GM12878 (cell line): ENCODE measurements at regions not wholly inside any gene's neighbourhood (a gene's known extent, or its start where the extent isn't known, plus 50 kb on each side); places are given as distances from the start of the nearest gene placed in this dataset.

Experiments used
- ATAC-seq: fragments of 200-7000 bp; cut with Tn5 transposase; 3 replicates; pipeline ENCODE4 v1.9.1; 2020; ENCODE audit warnings: mild to moderate bottlenecking, moderate library complexity
- BruUV-seq: library from RNA; stranded (reverse); fragments of 400-500 nt; replicated peaks from 2 replicates; lab custom pipeline; 2021; lab: Mats Ljungman, UMichigan
- CTCF ChIA-PET: fragments of 300-600 bp; sonication (Branson Sonifier 250); formaldehyde crosslinking; extraction: SDS; loops from one replicate; lab custom pipeline; 2021; ENCODE audit warnings: inconsistent platforms; lab: Yijun Ruan, JAX
- POLR2A ChIA-PET: fragments of 350-600 bp; formaldehyde crosslinking; extraction: SDS; loops from one replicate; lab custom pipeline; 2021; ENCODE audit warnings: inconsistent platforms; lab: Charles Lee
- RAD21 ChIA-PET: fragments of 300-600 bp; sonication (Branson Sonifier 250); formaldehyde crosslinking; loops from one replicate; lab custom pipeline; 2023; ENCODE audit warnings: antibody characterized with exemption; ENCODE audit not compliant: unreplicated experiment; lab: Charles Lee
- SMC1A ChIA-PET: fragments of 300-600 bp; sonication (Branson Sonifier 250); formaldehyde crosslinking; loops from one replicate; lab custom pipeline; 2023; ENCODE audit not compliant: unreplicated experiment, uncharacterized antibody; lab: Charles Lee
- DNase-seq: peaks from one replicate; pipeline ENCODE4 v3.0.0-alpha.2; 2011; ENCODE audit warnings: low read depth, low spot score
- FAIRE-seq: peaks from 3 replicates; lab custom pipeline; 2011; peaks lifted over from hg19 to GRCh38; lab: Jason Lieb, UNC
- H2AFZ ChIP-seq: 2 replicates; pipeline ENCODE4 v1.6.0; 2011; ENCODE audit warnings: low read depth, low read length, control low read depth; ENCODE audit not compliant: control insufficient read depth
- H3K27ac ChIP-seq: 2 replicates; pipeline ENCODE4 v1.5.1; 2011; ENCODE audit warnings: control low read depth; ENCODE audit not compliant: control insufficient read depth, insufficient read depth
- H3K27me3 ChIP-seq, 2 experiments: replicated peaks in 1 of 2; 2 replicates each; pipeline versions ENCODE4 v1.6.0 to v1.6.1; 2011; ENCODE audit warnings: low read length in 1 of 2; ENCODE audit not compliant: control insufficient read depth in 2 of 2, insufficient read depth in 2 of 2
- H3K36me3 ChIP-seq, 2 experiments: 2 replicates each; pipeline ENCODE4 v1.5.1; 2011; ENCODE audit warnings: low read length in 1 of 2; ENCODE audit not compliant: control insufficient read depth in 2 of 2, insufficient read depth in 2 of 2
- H3K4me1 ChIP-seq: 2 replicates; pipeline ENCODE4 v1.6.1; 2011; ENCODE audit warnings: mild to moderate bottlenecking, low read length, moderate library complexity, mixed read lengths; ENCODE audit not compliant: control insufficient read depth, insufficient read depth
- H3K4me2 ChIP-seq: 2 replicates; pipeline ENCODE4 v1.6.0; 2011; ENCODE audit warnings: control low read depth; ENCODE audit not compliant: control insufficient read depth, insufficient read depth
- H3K4me3 ChIP-seq: fragments of 200-600 bp; sonication (generic); 2 replicates; pipeline ENCODE4 v1.5.1; 2016
- H3K79me2 ChIP-seq: 2 replicates; pipeline ENCODE4 v1.6.0; 2011; ENCODE audit warnings: low read length; ENCODE audit not compliant: control insufficient read depth, insufficient read depth
- H3K9ac ChIP-seq: 2 replicates; pipeline ENCODE4 v1.8.0; 2011; ENCODE audit warnings: low read length, control low read depth, mixed read lengths; ENCODE audit not compliant: control insufficient read depth, insufficient read depth
- H3K9me3 ChIP-seq: replicated peaks from 3 replicates; pipeline ENCODE4 v1.5.1; 2011; ENCODE audit warnings: mild to moderate bottlenecking, low read length; ENCODE audit not compliant: control insufficient read depth, insufficient read depth
- H4K20me1 ChIP-seq: 2 replicates; pipeline ENCODE4 v1.6.0; 2011; ENCODE audit not compliant: control insufficient read depth, insufficient read depth
- BACH1 ChIP-seq: fragments of 450-650 bp; IDR thresholded peaks from 2 replicates; pipeline ENCODE4 v1.6.1; 2017; ENCODE audit warnings: mild to moderate bottlenecking, borderline replicate concordance
- BCL11A ChIP-seq: IDR thresholded peaks from 2 replicates; pipeline ENCODE4 v1.6.1; 2011; ENCODE audit warnings: low read depth, low read length
- JUNB ChIP-seq: IDR thresholded peaks from 2 replicates; pipeline ENCODE4 v1.6.1; 2016; ENCODE audit warnings: antibody characterized with exemption, mild to moderate bottlenecking
- KDM1A ChIP-seq: fragments of 200-600 bp; sonication (generic); IDR thresholded peaks from 2 replicates; pipeline ENCODE4 v1.6.1; 2016; ENCODE audit warnings: borderline replicate concordance
- RCOR1 ChIP-seq: conservative IDR thresholded peaks from 2 replicates; pipeline ENCODE4 v1.6.1; 2012; ENCODE audit warnings: low read depth, low read length, improper control_type of control experiment
- RELB ChIP-seq: fragments of 450-650 bp; IDR thresholded peaks from 2 replicates; pipeline ENCODE4 v1.6.1; 2017; ENCODE audit warnings: low read depth, mild to moderate bottlenecking, moderate library complexity
- SMAD5 ChIP-seq: IDR thresholded peaks from 2 replicates; pipeline ENCODE4 v1.6.1; 2016; ENCODE audit warnings: antibody characterized with exemption, low read depth
- SMC3 ChIP-seq: IDR thresholded peaks from 2 replicates; pipeline ENCODE4 v1.6.1; 2011; ENCODE audit warnings: low read length, improper control_type of control experiment, borderline replicate concordance
- TARDBP ChIP-seq: IDR thresholded peaks from 2 replicates; pipeline ENCODE4 v1.6.1; 2016; ENCODE audit warnings: borderline replicate concordance
- TCF7 ChIP-seq: IDR thresholded peaks from 2 replicates; pipeline ENCODE4 v1.6.1; 2014; ENCODE audit warnings: antibody characterized with exemption, borderline replicate concordance
- USF1 ChIP-seq: IDR thresholded peaks from 2 replicates; pipeline ENCODE4 v1.6.1; 2011; ENCODE audit warnings: borderline replicate concordance, low read depth, mild to moderate bottlenecking, moderate library complexity, mixed read lengths, low read length; ENCODE audit not compliant: insufficient read depth; ENCODE audit errors: extremely low read length
- YBX1 ChIP-seq: fragments of 450-650 bp; IDR thresholded peaks from 2 replicates; pipeline ENCODE4 v1.6.1; 2016; ENCODE audit warnings: antibody characterized with exemption
- ZBTB40 ChIP-seq: fragments of 450-650 bp; IDR thresholded peaks from 2 replicates; pipeline ENCODE4 v1.6.1; 2016; ENCODE audit warnings: mild to moderate bottlenecking, moderate library complexity, borderline replicate concordance
- ZNF622 ChIP-seq: fragments of 450-650 bp; IDR thresholded peaks from 2 replicates; pipeline ENCODE4 v1.6.1; 2017; ENCODE audit warnings: mild to moderate bottlenecking, inconsistent platforms
- WGBS: methylation state at CpG from one replicate; pipeline ENCODE4 v1.1.6; 2016; ENCODE audit warnings: low lambda C conversion rate; ENCODE audit not compliant: insufficient replicate concordance, insufficient coverage; ENCODE audit errors: missing lambda C conversion rate; 5-methylcytosine and 5-hydroxymethylcytosine counted together
- in situ Hi-C: fragments of 300-500 bp; cut with MboI; formaldehyde crosslinking; loops from 9 replicates; pipeline ENCODE4 v1.14.3; 2018; ENCODE audit warnings: mixed read lengths
- intact Hi-C: fragments of 100-400 bp; cut with micrococcal nuclease; formaldehyde crosslinking; loops from one replicate; pipeline ENCODE4 v1.14.2; 2022; ENCODE audit not compliant: unreplicated experiment

GRCh38 chr10:90561666-90562065 lies 296.2 kb downstream of the HTR7 start:
- ChIA-PET POLR2A (no interaction called here), CTCF (no interaction called here), RAD21 (no interaction called here), SMC1A (no interaction called here)
- H3K36me3 ChIP-seq = no peaks in the 10 kb centered on the region
- H3K79me2 ChIP-seq = no peaks in the 10 kb centered on the region
- no peak overlapping the region for H3K9ac ChIP-seq
- FAIRE-seq (no peak), ATAC-seq (no peak), DNase-seq (no peak)
- no peaks in the 10 kb centered on the region for H3K9me3 ChIP-seq
- intact Hi-C loops (no loop called here), in situ Hi-C loops (no loop called here)
- H4K20me1 ChIP-seq = no peaks in the 10 kb centered on the region
- no peak overlapping the region for H3K4me2 ChIP-seq
- H3K27me3 ChIP-seq = no peaks in the 10 kb centered on the region
- H3K27ac ChIP-seq = no peak overlapping the region
- WGBS = 28% methylated on average over 4 of the region's 4 CpGs
- TF ChIP-seq BACH1 = no peak
- TF ChIP-seq USF1 = no peak
- TF ChIP-seq BCL11A = no peak
- TF ChIP-seq SMC3 = no peak
- TF ChIP-seq YBX1 = no peak
- no peak for TF ChIP-seq TCF7
- TF ChIP-seq RCOR1 = no peak
- TF ChIP-seq KDM1A = no peak
- no peak for TF ChIP-seq ZBTB40
- no peak for TF ChIP-seq SMAD5
- TF ChIP-seq JUNB = no peak
- no peak for TF ChIP-seq TARDBP
- TF ChIP-seq ZNF622 = no peak
- no peak for TF ChIP-seq RELB
- no TSS peak for BruUV-seq
- no peaks in the 10 kb centered on the region for H3K4me1 ChIP-seq
- H2AFZ ChIP-seq = no peak overlapping the region
- H3K4me3 ChIP-seq = no peak overlapping the region
